ENCODE measurements at regions not wholly inside any gene's neighbourhood (a gene's known extent, or its start where the extent isn't known, plus 50 kb on each side); places are given as distances from the start of the nearest gene placed in this dataset.

DNA sequence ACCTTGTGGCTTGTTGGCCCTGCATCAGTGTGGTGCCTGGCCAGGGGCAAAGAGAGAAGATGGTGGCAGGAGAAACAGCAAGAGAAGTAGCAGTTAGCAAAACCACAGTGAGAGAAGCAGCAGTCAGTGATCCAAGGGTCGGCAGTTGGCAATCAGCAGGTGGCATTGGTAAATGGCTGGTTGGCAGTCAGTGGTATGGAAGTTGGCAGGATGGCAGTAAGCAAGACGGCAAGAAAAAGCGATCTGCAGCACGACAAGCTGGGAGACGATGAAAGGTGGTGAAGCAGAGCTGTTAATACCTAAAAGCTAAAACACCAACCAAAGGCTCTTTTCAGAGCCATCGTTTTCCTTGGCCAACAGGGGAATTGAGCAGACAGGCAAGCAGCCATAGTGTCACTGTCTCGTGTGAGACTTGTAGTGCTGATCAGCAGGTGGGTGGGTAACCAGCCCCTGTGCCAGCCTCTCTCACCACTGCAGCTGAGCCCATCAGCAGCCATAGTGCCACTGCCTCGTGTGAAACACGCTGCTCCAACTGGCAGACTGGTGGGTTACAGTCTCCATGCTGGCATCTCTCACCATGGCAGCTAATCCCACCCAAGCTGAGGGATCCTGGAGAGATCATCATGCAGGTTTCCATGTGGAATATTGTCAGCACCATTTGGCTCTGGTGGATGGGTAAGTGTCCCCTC lies 2078.4 kb downstream of the PCDH7 start:
- no peak overlapping the region for H3K4me3 ChIP-seq (ENCODE audit: low read depth, low read length)
- DNase-seq (ENCODE audit: low read depth, low spot score), result no peak
- CTCF ChIA-PET, result no interaction called here
- TF ChIP-seq, protein P1, sequence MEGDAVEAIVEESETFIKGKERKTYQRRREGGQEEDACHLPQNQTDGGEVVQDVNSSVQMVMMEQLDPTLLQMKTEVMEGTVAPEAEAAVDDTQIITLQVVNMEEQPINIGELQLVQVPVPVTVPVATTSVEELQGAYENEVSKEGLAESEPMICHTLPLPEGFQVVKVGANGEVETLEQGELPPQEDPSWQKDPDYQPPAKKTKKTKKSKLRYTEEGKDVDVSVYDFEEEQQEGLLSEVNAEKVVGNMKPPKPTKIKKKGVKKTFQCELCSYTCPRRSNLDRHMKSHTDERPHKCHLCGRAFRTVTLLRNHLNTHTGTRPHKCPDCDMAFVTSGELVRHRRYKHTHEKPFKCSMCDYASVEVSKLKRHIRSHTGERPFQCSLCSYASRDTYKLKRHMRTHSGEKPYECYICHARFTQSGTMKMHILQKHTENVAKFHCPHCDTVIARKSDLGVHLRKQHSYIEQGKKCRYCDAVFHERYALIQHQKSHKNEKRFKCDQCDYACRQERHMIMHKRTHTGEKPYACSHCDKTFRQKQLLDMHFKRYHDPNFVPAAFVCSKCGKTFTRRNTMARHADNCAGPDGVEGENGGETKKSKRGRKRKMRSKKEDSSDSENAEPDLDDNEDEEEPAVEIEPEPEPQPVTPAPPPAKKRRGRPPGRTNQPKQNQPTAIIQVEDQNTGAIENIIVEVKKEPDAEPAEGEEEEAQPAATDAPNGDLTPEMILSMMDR (IDR thresholded peaks at IDR 0.05; ENCODE audit: insufficient read depth, low read length, missing control alignments), result no peak
- POLR2A ChIA-PET, result no interaction called here

DNA sequence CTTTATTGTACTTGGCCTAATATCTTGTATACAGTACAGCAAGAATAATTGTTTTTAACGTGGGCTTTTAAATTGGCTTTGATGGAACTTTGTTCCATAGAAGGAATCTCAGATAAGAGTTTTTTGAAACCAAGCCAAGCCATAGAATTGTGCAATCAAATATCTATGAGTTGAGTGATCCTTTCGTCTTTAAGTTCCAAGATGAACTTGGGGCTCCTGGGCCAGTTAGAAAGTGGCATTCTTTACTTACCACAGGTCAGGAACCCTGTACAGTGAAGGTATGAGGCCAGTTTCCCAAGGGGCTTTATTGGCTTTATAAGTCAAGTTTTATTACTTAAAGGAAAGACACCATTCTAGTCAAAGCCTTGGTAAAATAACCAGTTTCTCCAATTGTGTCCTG lies 2104.2 kb downstream of the PCDH7 start:
- no peak overlapping the region for H3K4me3 ChIP-seq (ENCODE audit: low read depth, low read length)
- no peak for DNase-seq (ENCODE audit: low read depth, low spot score)
- ChIA-PET POLR2A (no interaction called here), CTCF (no interaction called here)
- TF ChIP-seq, protein P1 (IDR thresholded peaks at IDR 0.05; ENCODE audit: insufficient read depth, low read length, missing control alignments), result no peak

DNA sequence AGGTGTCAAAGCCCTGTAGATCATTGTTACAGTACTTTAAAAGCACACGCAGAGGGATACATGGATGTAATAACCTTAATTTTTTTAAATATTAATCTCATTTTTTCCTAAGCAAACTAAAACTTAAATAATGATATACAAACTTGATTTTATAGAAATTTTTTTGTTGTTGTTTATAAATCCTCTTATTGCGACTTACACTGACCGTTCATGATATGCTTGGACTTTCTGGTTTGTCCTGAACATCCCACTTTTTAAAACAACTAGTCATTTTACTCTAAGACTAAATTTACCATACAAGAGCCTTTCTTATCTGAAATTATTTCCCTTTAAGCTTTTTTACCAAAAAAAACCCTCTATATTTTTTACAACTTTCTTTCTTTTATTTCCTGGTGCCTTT lies 2106.0 kb downstream of the PCDH7 start:
- ChIA-PET CTCF (no interaction called here), POLR2A (no interaction called here)
- DNase-seq (ENCODE audit: low read depth, low spot score), result no peak
- TF ChIP-seq, protein P1 (IDR thresholded peaks at IDR 0.05; ENCODE audit: insufficient read depth, low read length, missing control alignments), result no peak
- no peak overlapping the region for H3K4me3 ChIP-seq (ENCODE audit: low read depth, low read length)

DNA sequence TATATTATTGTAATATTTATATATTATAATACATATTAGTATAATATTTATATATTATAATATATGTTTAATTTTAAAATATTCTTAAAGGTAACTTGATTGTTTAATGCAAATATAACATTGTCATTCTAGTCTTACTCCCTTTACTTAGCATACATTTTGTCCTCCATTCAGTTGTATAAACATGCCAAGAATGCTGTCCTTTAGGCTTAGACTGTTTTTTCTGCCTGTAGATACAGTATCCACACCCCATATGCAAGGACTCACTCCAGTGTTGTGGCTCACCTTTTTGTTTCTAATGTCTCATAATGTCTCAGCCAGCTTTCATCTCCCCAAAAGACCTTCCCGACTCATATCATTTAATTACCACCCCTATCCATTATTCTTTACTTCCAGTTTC lies 2110.0 kb downstream of the PCDH7 start:
- H3K4me3 ChIP-seq (ENCODE audit: low read depth, low read length), result no peak overlapping the region
- TF ChIP-seq, protein P1 (IDR thresholded peaks at IDR 0.05; ENCODE audit: insufficient read depth, low read length, missing control alignments), result no peak
- ChIA-PET CTCF (no interaction called here), POLR2A (no interaction called here)
- DNase-seq (ENCODE audit: low read depth, low spot score), result no peak

DNA sequence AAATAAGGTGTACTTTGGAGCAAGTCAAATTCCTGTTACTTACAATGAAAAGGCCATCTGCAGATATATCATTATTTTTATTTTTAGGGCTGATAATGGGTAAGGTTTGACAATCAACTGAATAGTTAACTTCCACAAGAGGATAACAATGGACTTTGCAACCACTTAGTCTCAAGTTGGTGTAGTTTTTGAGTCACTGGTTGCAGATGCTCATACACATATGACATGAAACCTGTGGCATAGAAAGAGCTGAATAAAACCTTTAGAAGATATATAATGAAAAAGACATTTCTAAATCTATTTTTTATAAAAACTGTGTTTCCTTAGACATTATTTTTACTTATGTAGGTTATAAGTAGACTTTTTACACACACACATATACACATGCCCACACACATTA lies 2110.9 kb downstream of the PCDH7 start:
- ChIA-PET POLR2A (no interaction called here), CTCF (no interaction called here)
- H3K4me3 ChIP-seq (ENCODE audit: low read depth, low read length), result no peak overlapping the region
- TF ChIP-seq, protein P1 (IDR thresholded peaks at IDR 0.05; ENCODE audit: insufficient read depth, low read length, missing control alignments), result no peak
- no peak for DNase-seq (ENCODE audit: low read depth, low spot score)

DNA sequence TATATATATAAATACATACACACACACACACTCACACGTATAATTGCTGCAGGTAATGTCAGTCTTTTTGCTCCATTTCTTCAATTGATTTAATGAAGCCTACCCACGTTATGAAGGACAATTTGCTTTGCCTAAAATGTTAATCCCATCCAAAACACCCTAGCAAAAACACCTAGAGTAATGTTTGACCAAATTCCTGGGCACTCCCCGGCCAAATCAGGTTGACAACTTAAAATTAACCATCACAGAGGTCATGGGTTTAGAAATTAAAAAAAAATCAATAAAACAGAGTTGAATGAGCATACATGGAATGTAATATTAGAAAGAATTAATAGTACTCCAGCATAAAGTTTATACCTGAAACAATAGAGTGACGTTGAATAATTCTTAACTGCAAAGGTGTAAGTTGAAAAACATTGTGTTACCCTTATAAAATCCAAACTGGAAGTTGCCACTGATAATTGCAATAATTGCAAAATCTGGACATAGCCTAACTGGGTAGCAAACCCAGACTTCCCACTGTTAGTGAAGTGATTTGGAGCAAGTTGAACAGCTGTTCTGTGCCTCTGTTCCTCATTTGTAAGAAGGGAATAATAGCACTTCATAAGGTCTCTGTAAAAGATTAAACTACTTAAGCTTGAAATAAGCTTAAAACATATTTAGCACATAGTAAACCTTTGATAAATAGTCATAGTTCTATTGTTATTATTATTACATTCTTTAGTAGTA lies 2120.5 kb downstream of the PCDH7 start:
- H3K4me3 ChIP-seq (ENCODE audit: low read depth, low read length), result no peak overlapping the region
- TF ChIP-seq, protein P1 (IDR thresholded peaks at IDR 0.05; ENCODE audit: insufficient read depth, low read length, missing control alignments), result no peak
- ChIA-PET CTCF (no interaction called here), POLR2A (no interaction called here)
- no peak for DNase-seq (ENCODE audit: low read depth, low spot score)
